ENCODE measurements at regions not wholly inside any gene's neighbourhood (a gene's known extent, or its start where the extent isn't known, plus 50 kb on each side); places are given as distances from the start of the nearest gene placed in this dataset.

GRCh38 chr12:105840384-105840783, 298.4 kb downstream of the NUAK1 start:
- Histone ChIP-seq H3K9me2 (replicated peaks; ENCODE audit: insufficient read depth, low read length) (no peaks in the 10 kb centered on the region), H3K79me2 (ENCODE audit: insufficient read depth, low read length) (no peaks in the 10 kb centered on the region), H3K27ac (ENCODE audit: low read depth, low read length) (no peak overlapping the region), H3F3A (ENCODE audit: insufficient read depth) (no peaks in the 10 kb centered on the region), H3K9me3 (ENCODE audit: insufficient read depth, low read length) (no peaks in the 10 kb centered on the region; the same call in 1 of the 2 replicates), H3K36me3 (ENCODE audit: low read length) (no peaks in the 10 kb centered on the region), H4K20me1 (ENCODE audit: low read depth, low read length) (no peaks in the 10 kb centered on the region), H3K4me3 (ENCODE audit: insufficient read depth, low read length, poor library complexity, severe bottlenecking) (no peak overlapping the region), H2AFZ (ENCODE audit: low read depth, low read length, severe bottlenecking) (no peak overlapping the region), H3K9ac (ENCODE audit: low read length) (no peak overlapping the region), H3K27me3 (ENCODE audit: low read length) (no peaks in the 10 kb centered on the region), H3K4me2 (ENCODE audit: low read depth, low read length, poor library complexity, severe bottlenecking) (no peak overlapping the region)
- no peak for TF ChIP-seq EZH2phosphoT487 (conservative IDR thresholded peaks at IDR 0.05; ENCODE audit: low read length)
- no peak for TF ChIP-seq CTCF (IDR thresholded peaks at IDR 0.05; ENCODE audit: insufficient read depth, low read length, poor library complexity, severe bottlenecking)

- no peak overlapping the region for H3K9ac ChIP-seq (ENCODE audit: low read length)
- no peaks in the 10 kb centered on the region for H3K27me3 ChIP-seq (ENCODE audit: low read length)
- H3F3A ChIP-seq (ENCODE audit: insufficient read depth), result no peaks in the 10 kb centered on the region
- TF ChIP-seq CTCF (IDR thresholded peaks at IDR 0.05; ENCODE audit: insufficient read depth, low read length, poor library complexity, severe bottlenecking) (no peak), EZH2phosphoT487 (conservative IDR thresholded peaks at IDR 0.05; ENCODE audit: low read length) (no peak)
- H3K4me3 ChIP-seq (ENCODE audit: insufficient read depth, low read length, poor library complexity, severe bottlenecking), result no peak overlapping the region
- no peak overlapping the region for H3K27ac ChIP-seq (ENCODE audit: low read depth, low read length)
- no peaks in the 10 kb centered on the region for H4K20me1 ChIP-seq (ENCODE audit: low read depth, low read length)
- no peaks in the 10 kb centered on the region for H3K36me3 ChIP-seq (ENCODE audit: low read length)
- H3K79me2 ChIP-seq (ENCODE audit: insufficient read depth, low read length), result no peaks in the 10 kb centered on the region
- no peaks in the 10 kb centered on the region for H3K9me2 ChIP-seq (replicated peaks; ENCODE audit: insufficient read depth, low read length)
- H3K4me2 ChIP-seq (ENCODE audit: low read depth, low read length, poor library complexity, severe bottlenecking), result no peak overlapping the region
- H3K9me3 ChIP-seq (ENCODE audit: insufficient read depth, low read length), result no peaks in the 10 kb centered on the region; the same call in 1 of the 2 replicates
- H2AFZ ChIP-seq (ENCODE audit: low read depth, low read length, severe bottlenecking), result no peak overlapping the region
These were observed 296.9 kb downstream of the NUAK1 start for GRCh38 chr12:105841840-105842239.

- Histone ChIP-seq H3K9me2 (replicated peaks; ENCODE audit: insufficient read depth, low read length) (no peaks in the 10 kb centered on the region), H3K79me2 (ENCODE audit: insufficient read depth, low read length) (no peaks in the 10 kb centered on the region), H3K27me3 (ENCODE audit: low read length) (no peaks in the 10 kb centered on the region)
These were observed 295.2 kb downstream of the NUAK1 start for GRCh38 chr12:105843561-105843960.

More at GRCh38 chr12:105843561-105843960, 295.2 kb downstream of the NUAK1 start:
- Histone ChIP-seq H3K9ac (ENCODE audit: low read length) (no peak overlapping the region), H3K9me3 (ENCODE audit: insufficient read depth, low read length) (no peaks in the 10 kb centered on the region; the same call in 1 of the 2 replicates), H3K27ac (ENCODE audit: low read depth, low read length) (no peak overlapping the region), H3K36me3 (ENCODE audit: low read length) (no peaks in the 10 kb centered on the region), H3F3A (ENCODE audit: insufficient read depth) (no peaks in the 10 kb centered on the region), H4K20me1 (ENCODE audit: low read depth, low read length) (no peaks in the 10 kb centered on the region), H3K4me3 (ENCODE audit: insufficient read depth, low read length, poor library complexity, severe bottlenecking) (no peak overlapping the region), H3K4me2 (ENCODE audit: low read depth, low read length, poor library complexity, severe bottlenecking) (no peak overlapping the region), H2AFZ (ENCODE audit: low read depth, low read length, severe bottlenecking) (no peak overlapping the region)
- no peak for TF ChIP-seq CTCF (IDR thresholded peaks at IDR 0.05; ENCODE audit: insufficient read depth, low read length, poor library complexity, severe bottlenecking)
- no peak for TF ChIP-seq EZH2phosphoT487 (conservative IDR thresholded peaks at IDR 0.05; ENCODE audit: low read length)
